Breast epithelium (tissue), 3 donors: ENCODE measurements at regions not wholly inside any gene's neighbourhood (a gene's known extent, or its start where the extent isn't known, plus 50 kb on each side); places are given as distances from the start of the nearest gene placed in this dataset.

Experiments
- CTCF ChIP-seq, 3 donors: fragments of 450-650 bp; IDR thresholded peaks; one replicate each; pipeline ENCODE4 v1.5.1; 2016 to 2017; ENCODE audit warnings: antibody characterized with exemption in 3 of 3, mild to moderate bottlenecking in 3 of 3, moderate library complexity in 3 of 3
- POLR2A ChIP-seq: fragments of 450-650 bp; IDR thresholded peaks from one replicate; pipeline ENCODE4 v1.6.1; 2016; ENCODE audit warnings: antibody characterized with exemption, mild to moderate bottlenecking, moderate library complexity
- POLR2AphosphoS5 ChIP-seq, 3 donors: sonication (generic); formaldehyde crosslinking; IDR thresholded peaks; one replicate each; pipeline ENCODE4 v1.6.1; 2017; ENCODE audit warnings: antibody characterized with exemption in 3 of 3

GRCh38 chr5:125100951-125101350 is 354.5 kb upstream of the ZNF608 start:
- TF ChIP-seq CTCF (IDR thresholded peaks at IDR 0.05), result no peak
- no peak for TF ChIP-seq POLR2A
- TF ChIP-seq POLR2AphosphoS5 (IDR thresholded peaks at IDR 0.05), result no peak
